ENCODE measurements at regions not wholly inside any gene's neighbourhood (a gene's known extent, or its start where the extent isn't known, plus 50 kb on each side); places are given as distances from the start of the nearest gene placed in this dataset.

- Histone ChIP-seq H3K18ac (ENCODE audit: low read depth in 1 of 2, low read length in 2 of 2) (no peak overlapping the region), H3K4me1 (ENCODE audit: control insufficient read depth, insufficient read depth, low read depth, low read length) (no peaks in the 10 kb centered on the region), H3K27me3 (ENCODE audit: control insufficient read depth in 1 of 2, insufficient read depth in 1 of 2, low read length in 2 of 2) (peaks cover 0 to 7% of the 10 kb centered on the region in 2 experiments), H3K36me3 (ENCODE audit: control insufficient read depth in 1 of 2, insufficient read depth in 2 of 2, low read depth in 1 of 2, low read length in 2 of 2) (no peaks in the 10 kb centered on the region), H4K8ac (ENCODE audit: low read length) (no peak overlapping the region), H3K9ac (ENCODE audit: low read length) (no peak overlapping the region), H4K91ac (ENCODE audit: low read length) (no peak overlapping the region), H2BK15ac (ENCODE audit: low read depth, poor library complexity, severe bottlenecking) (no peak overlapping the region), H2AFZ (ENCODE audit: low read depth, low read length) (no peak overlapping the region), H3K4me3 (ENCODE audit: insufficient read depth in 1 of 2, low read depth in 1 of 2, low read length in 2 of 2) (no peak overlapping the region), H3K79me1 (replicated peaks; ENCODE audit: low read length, poor library complexity, severe bottlenecking) (no peaks in the 10 kb centered on the region), H2BK12ac (ENCODE audit: low read length in 2 of 2) (no peak overlapping the region), H2BK5ac (ENCODE audit: low read depth, low read length, poor library complexity, severe bottlenecking) (no peak overlapping the region), H3K27ac (ENCODE audit: low read length, poor library complexity, severe bottlenecking) (no peak overlapping the region), H2BK120ac (ENCODE audit: low read depth, low read length) (no peak overlapping the region), H3K23ac (ENCODE audit: low read length in 2 of 2) (no peak overlapping the region), H3K9me3 (ENCODE audit: control insufficient read depth, low read length) (peaks cover 7% of the 10 kb centered on the region), H3K14ac (ENCODE audit: low read length in 2 of 2) (no peak overlapping the region), H3K4ac (ENCODE audit: low read depth in 1 of 2, low read length in 2 of 2) (no peak overlapping the region), H3K4me2 (ENCODE audit: low read length, poor library complexity, severe bottlenecking) (no peak overlapping the region), H2AK5ac (ENCODE audit: low read length, severe bottlenecking) (no peak overlapping the region)
- 73% methylated on average over 3 of the region's 3 CpGs for WGBS
- no peak for DNase-seq
These were observed 161.6 kb downstream of the PTH2R start for GRCh38 chr2:208568203-208568602.

GRCh38 chr2:208570066-208570465, 163.5 kb downstream of the PTH2R start:
- Histone ChIP-seq H3K4me2 (ENCODE audit: low read length, poor library complexity, severe bottlenecking) (no peak overlapping the region), H3K36me3 (ENCODE audit: control insufficient read depth in 1 of 2, insufficient read depth in 2 of 2, low read depth in 1 of 2, low read length in 2 of 2) (no peaks in the 10 kb centered on the region), H3K79me1 (replicated peaks; ENCODE audit: low read length, poor library complexity, severe bottlenecking) (no peaks in the 10 kb centered on the region), H3K4me3 (ENCODE audit: insufficient read depth in 1 of 2, low read depth in 1 of 2, low read length in 2 of 2) (no peak overlapping the region), H3K4me1 (ENCODE audit: control insufficient read depth, insufficient read depth, low read depth, low read length) (no peaks in the 10 kb centered on the region), H2BK12ac (ENCODE audit: low read length in 2 of 2) (no peak overlapping the region), H3K18ac (ENCODE audit: low read depth in 1 of 2, low read length in 2 of 2) (no peak overlapping the region), H4K91ac (ENCODE audit: low read length) (no peak overlapping the region), H3K9me3 (ENCODE audit: control insufficient read depth, low read length) (peaks cover 7% of the 10 kb centered on the region), H2BK120ac (ENCODE audit: low read depth, low read length) (no peak overlapping the region), H3K14ac (ENCODE audit: low read length in 2 of 2) (no peak overlapping the region), H2BK5ac (ENCODE audit: low read depth, low read length, poor library complexity, severe bottlenecking) (no peak overlapping the region), H3K27ac (ENCODE audit: low read length, poor library complexity, severe bottlenecking) (no peak overlapping the region), H3K27me3 (ENCODE audit: control insufficient read depth in 1 of 2, insufficient read depth in 1 of 2, low read length in 2 of 2) (peaks cover 0 to 7% of the 10 kb centered on the region in 2 experiments), H2AK5ac (ENCODE audit: low read length, severe bottlenecking) (no peak overlapping the region), H2AFZ (ENCODE audit: low read depth, low read length) (no peak overlapping the region), H4K8ac (ENCODE audit: low read length) (no peak overlapping the region), H3K23ac (ENCODE audit: low read length in 2 of 2) (no peak overlapping the region), H3K4ac (ENCODE audit: low read depth in 1 of 2, low read length in 2 of 2) (no peak overlapping the region), H2BK15ac (ENCODE audit: low read depth, poor library complexity, severe bottlenecking) (no peak overlapping the region), H3K9ac (ENCODE audit: low read length) (no peak overlapping the region)
- 91% methylated on average over 5 of the region's 5 CpGs for WGBS
- no peak for DNase-seq

- Histone ChIP-seq H2AFZ (ENCODE audit: low read depth, low read length) (no peak overlapping the region), H3K27ac (ENCODE audit: low read length, poor library complexity, severe bottlenecking) (no peak overlapping the region), H2BK12ac (ENCODE audit: low read length in 2 of 2) (no peak overlapping the region), H3K23ac (ENCODE audit: low read length in 2 of 2) (no peak overlapping the region), H3K4ac (ENCODE audit: low read depth in 1 of 2, low read length in 2 of 2) (no peak overlapping the region), H3K4me3 (ENCODE audit: insufficient read depth in 1 of 2, low read depth in 1 of 2, low read length in 2 of 2) (no peak overlapping the region), H3K9me3 (ENCODE audit: control insufficient read depth, low read length) (peaks cover under 1% of the 10 kb centered on the region), H2BK15ac (ENCODE audit: low read depth, poor library complexity, severe bottlenecking) (no peak overlapping the region), H3K14ac (ENCODE audit: low read length in 2 of 2) (no peak overlapping the region), H3K79me1 (replicated peaks; ENCODE audit: low read length, poor library complexity, severe bottlenecking) (no peaks in the 10 kb centered on the region), H3K4me2 (ENCODE audit: low read length, poor library complexity, severe bottlenecking) (peak overlapping the region; percentile 12), H3K36me3 (ENCODE audit: control insufficient read depth in 1 of 2, insufficient read depth in 2 of 2, low read depth in 1 of 2, low read length in 2 of 2) (no peaks in the 10 kb centered on the region), H2BK5ac (ENCODE audit: low read depth, low read length, poor library complexity, severe bottlenecking) (no peak overlapping the region), H4K8ac (ENCODE audit: low read length) (no peak overlapping the region), H3K18ac (ENCODE audit: low read depth in 1 of 2, low read length in 2 of 2) (no peak overlapping the region), H2BK120ac (ENCODE audit: low read depth, low read length) (no peak overlapping the region), H4K91ac (ENCODE audit: low read length) (no peak overlapping the region), H2AK5ac (ENCODE audit: low read length, severe bottlenecking) (no peak overlapping the region), H3K4me1 (ENCODE audit: control insufficient read depth, insufficient read depth, low read depth, low read length) (no peaks in the 10 kb centered on the region), H3K27me3 (ENCODE audit: control insufficient read depth in 1 of 2, insufficient read depth in 1 of 2, low read length in 2 of 2) (peaks cover 0 to 7% of the 10 kb centered on the region in 2 experiments), H3K9ac (ENCODE audit: low read length) (no peak overlapping the region)
- WGBS, result 31% methylated on average over 10 of the region's 17 CpGs
- no peak for DNase-seq
These were observed 164.5 kb downstream of the PTH2R start for GRCh38 chr2:208570851-208571763.

DNA sequence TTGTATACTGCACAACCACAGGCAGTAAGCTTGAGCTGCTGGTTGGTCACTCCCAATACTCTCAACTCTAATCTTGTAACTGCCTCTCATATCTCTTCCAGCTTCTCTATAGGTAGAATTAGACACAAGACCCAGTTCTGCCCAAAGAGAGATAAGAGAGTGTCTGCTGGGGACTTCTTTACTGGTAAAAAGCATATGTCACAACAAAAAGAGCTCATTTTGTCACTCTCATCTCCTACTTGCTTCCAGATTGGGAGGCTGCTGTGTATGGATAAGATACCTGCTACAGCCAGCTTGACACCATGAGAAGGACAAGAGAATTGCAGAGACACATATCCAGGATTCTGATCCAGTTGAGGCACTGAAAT, 165.2 kb downstream of the PTH2R start:
- H3K4me3 ChIP-seq (ENCODE audit: insufficient read depth in 1 of 2, low read depth in 1 of 2, low read length in 2 of 2), result no peak overlapping the region

More for the DNA sequence above, 165.2 kb downstream of the PTH2R start:
- Histone ChIP-seq H2BK12ac (ENCODE audit: low read length in 2 of 2) (no peak overlapping the region), H2BK15ac (ENCODE audit: low read depth, poor library complexity, severe bottlenecking) (no peak overlapping the region), H3K36me3 (ENCODE audit: control insufficient read depth in 1 of 2, insufficient read depth in 2 of 2, low read depth in 1 of 2, low read length in 2 of 2) (no peaks in the 10 kb centered on the region), H3K4me2 (ENCODE audit: low read length, poor library complexity, severe bottlenecking) (no peak overlapping the region), H2BK120ac (ENCODE audit: low read depth, low read length) (no peak overlapping the region), H2BK5ac (ENCODE audit: low read depth, low read length, poor library complexity, severe bottlenecking) (no peak overlapping the region), H3K23ac (ENCODE audit: low read length in 2 of 2) (no peak overlapping the region), H3K4ac (ENCODE audit: low read depth in 1 of 2, low read length in 2 of 2) (no peak overlapping the region), H3K79me1 (replicated peaks; ENCODE audit: low read length, poor library complexity, severe bottlenecking) (no peaks in the 10 kb centered on the region), H3K14ac (ENCODE audit: low read length in 2 of 2) (no peak overlapping the region), H4K91ac (ENCODE audit: low read length) (no peak overlapping the region), H3K27me3 (ENCODE audit: control insufficient read depth in 1 of 2, insufficient read depth in 1 of 2, low read length in 2 of 2) (peaks cover 0 to 7% of the 10 kb centered on the region in 2 experiments), H3K9me3 (ENCODE audit: control insufficient read depth, low read length) (peaks cover under 1% of the 10 kb centered on the region), H2AK5ac (ENCODE audit: low read length, severe bottlenecking) (no peak overlapping the region), H3K18ac (ENCODE audit: low read depth in 1 of 2, low read length in 2 of 2) (no peak overlapping the region), H2AFZ (ENCODE audit: low read depth, low read length) (no peak overlapping the region), H4K8ac (ENCODE audit: low read length) (no peak overlapping the region), H3K9ac (ENCODE audit: low read length) (no peak overlapping the region), H3K27ac (ENCODE audit: low read length, poor library complexity, severe bottlenecking) (no peak overlapping the region), H3K4me1 (ENCODE audit: control insufficient read depth, insufficient read depth, low read depth, low read length) (no peaks in the 10 kb centered on the region)
- no peak for DNase-seq
